Chondrocyte (in vitro differentiated cells): ENCODE measurements at regions not wholly inside any gene's neighbourhood (a gene's known extent, or its start where the extent isn't known, plus 50 kb on each side); places are given as distances from the start of the nearest gene placed in this dataset.

Source experiments
- DNase-seq: peaks from one replicate; pipeline ENCODE4 v3.0.0; 2021; ENCODE audit warnings: mixed read lengths, low spot score
- H3K27ac Mint-ChIP-seq: one replicate; pipeline ENCODE4 v1.8.0; 2021; ENCODE audit warnings: mild to moderate bottlenecking, moderate library complexity, mixed read lengths; ENCODE audit not compliant: unreplicated experiment
- H3K27me3 Mint-ChIP-seq: 2 replicates; pipeline ENCODE4 v1.8.0; 2021; ENCODE audit warnings: low read depth, mixed read lengths
- H3K36me3 Mint-ChIP-seq: 2 replicates; pipeline ENCODE4 v1.8.0; 2021; ENCODE audit warnings: low read depth, mixed read lengths
- H3K4me1 Mint-ChIP-seq: 2 replicates; pipeline ENCODE4 v1.8.0; 2021; ENCODE audit warnings: low read depth, mild to moderate bottlenecking, mixed read lengths
- H3K4me3 Mint-ChIP-seq: one replicate; pipeline ENCODE4 v1.8.0; 2021; ENCODE audit warnings: mild to moderate bottlenecking, moderate library complexity, mixed read lengths; ENCODE audit not compliant: unreplicated experiment
- H3K9me3 Mint-ChIP-seq: 2 replicates; pipeline ENCODE4 v1.8.0; 2021; ENCODE audit warnings: low read depth, mixed read lengths
- CTCF ChIP-seq: fragments of 200-600 bp; sonication (generic); IDR thresholded peaks from 2 replicates; pipeline ENCODE4 v1.5.0; 2021; ENCODE audit warnings: antibody characterized with exemption, mild to moderate bottlenecking, moderate library complexity

GRCh38 chr4:63790377-63790776 lies 618.9 kb downstream of the TECRL start:
- no peak overlapping the region for H3K4me3 Mint-ChIP-seq
- H3K27ac Mint-ChIP-seq, result no peak overlapping the region
- no peaks in the 10 kb centered on the region for H3K4me1 Mint-ChIP-seq
- H3K36me3 Mint-ChIP-seq, result no peaks in the 10 kb centered on the region
- no peak for TF ChIP-seq CTCF
- DNase-seq, result no peak
- H3K9me3 Mint-ChIP-seq, result no peaks in the 10 kb centered on the region
- H3K27me3 Mint-ChIP-seq, result peaks cover 11% of the 10 kb centered on the region

- Mint-ChIP-seq H3K27ac (no peak overlapping the region), H3K9me3 (no peaks in the 10 kb centered on the region), H3K4me3 (no peak overlapping the region), H3K36me3 (no peaks in the 10 kb centered on the region), H3K4me1 (no peaks in the 10 kb centered on the region), H3K27me3 (peaks cover 14% of the 10 kb centered on the region)
- no peak for TF ChIP-seq CTCF
- DNase-seq, result no peak
Observed at GRCh38 chr4:63788271-63788670, 621.0 kb downstream of the TECRL start.

DNA sequence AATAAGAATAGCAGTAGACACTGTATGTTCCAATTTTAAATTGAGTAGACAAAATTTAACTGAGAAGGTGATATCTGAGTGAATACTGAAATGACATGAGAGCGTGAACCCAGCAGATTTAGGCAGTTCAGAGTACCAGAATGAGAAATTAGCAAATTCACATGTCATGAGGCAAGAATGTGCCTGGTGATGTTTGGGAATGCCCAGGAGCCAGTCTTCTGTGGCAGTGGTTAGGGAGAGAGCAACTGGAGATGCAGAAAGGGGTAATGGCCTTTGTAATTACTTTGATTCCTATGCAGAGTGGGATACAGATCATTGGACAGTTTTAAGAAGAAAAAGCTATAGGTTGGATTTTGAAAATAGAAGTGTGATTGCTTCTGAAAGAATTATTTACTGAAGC lies 621.9 kb downstream of the TECRL start:
- H3K4me1 Mint-ChIP-seq, result no peaks in the 10 kb centered on the region
- H3K9me3 Mint-ChIP-seq, result no peaks in the 10 kb centered on the region
- DNase-seq, result no peak
- H3K36me3 Mint-ChIP-seq, result no peaks in the 10 kb centered on the region
- no peak overlapping the region for H3K4me3 Mint-ChIP-seq
- no peak for TF ChIP-seq CTCF
- H3K27ac Mint-ChIP-seq, result no peak overlapping the region
- peaks cover 14% of the 10 kb centered on the region for H3K27me3 Mint-ChIP-seq

DNA sequence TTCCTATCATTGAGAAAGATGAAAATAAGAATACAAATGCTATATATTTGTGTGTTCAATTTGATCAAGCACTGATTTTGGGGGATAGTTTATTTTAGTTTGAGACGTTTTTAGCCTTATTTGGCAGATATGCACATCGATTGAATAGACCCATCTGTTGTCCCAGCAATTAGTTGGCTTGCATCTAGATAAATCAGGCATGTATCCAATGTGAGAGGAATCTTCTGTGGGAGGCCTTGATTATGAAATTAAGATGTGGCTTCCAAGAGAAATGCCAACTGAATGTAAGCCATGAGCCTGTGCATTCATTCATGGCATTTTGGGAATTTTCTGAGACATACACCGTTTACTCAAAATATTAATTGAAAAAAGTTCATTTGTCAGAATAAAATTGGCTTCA lies 623.1 kb downstream of the TECRL start:
- Mint-ChIP-seq H3K9me3 (no peaks in the 10 kb centered on the region), H3K27me3 (peaks cover 10% of the 10 kb centered on the region), H3K36me3 (no peaks in the 10 kb centered on the region), H3K4me3 (no peak overlapping the region), H3K27ac (no peak overlapping the region), H3K4me1 (no peaks in the 10 kb centered on the region)
- no peak for DNase-seq
- no peak for TF ChIP-seq CTCF

DNA sequence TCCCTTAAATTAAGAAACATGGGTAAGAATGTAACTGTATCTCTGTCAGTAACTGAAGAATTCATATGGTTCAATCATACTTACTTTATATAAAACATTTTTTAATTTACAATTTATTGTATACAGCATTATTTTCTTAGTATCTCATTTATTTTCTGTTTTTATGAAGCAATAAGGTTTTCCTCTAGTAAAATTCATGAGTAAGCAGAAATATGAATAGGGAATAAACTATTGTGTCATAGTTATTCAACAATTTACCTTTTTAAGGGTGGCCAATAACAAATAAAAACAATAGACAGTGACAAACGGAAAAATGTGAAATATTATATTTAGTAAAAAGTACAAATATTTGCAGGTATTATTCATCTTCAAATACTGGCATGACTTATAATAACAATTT lies 624.4 kb downstream of the TECRL start:
- H3K27me3 Mint-ChIP-seq, result peaks cover 8% of the 10 kb centered on the region
- no peaks in the 10 kb centered on the region for H3K36me3 Mint-ChIP-seq
- H3K4me3 Mint-ChIP-seq, result no peak overlapping the region
- TF ChIP-seq CTCF, result no peak
- no peaks in the 10 kb centered on the region for H3K4me1 Mint-ChIP-seq
- no peak overlapping the region for H3K27ac Mint-ChIP-seq
- H3K9me3 Mint-ChIP-seq, result no peaks in the 10 kb centered on the region
- no peak for DNase-seq
